SK-N-SH (cell line): ENCODE measurements at regions not wholly inside any gene's neighbourhood (a gene's known extent, or its start where the extent isn't known, plus 50 kb on each side); places are given as distances from the start of the nearest gene placed in this dataset.
A peak's percentile ranks its signal among the peaks of the same experiment; 100 is the strongest.
"Not testable (repeated sequence)": the region's sequence is repeated elsewhere in the genome, so short reads cannot be mapped to it uniquely, and the experiment has no call there.

Experiments
- CTCF ChIA-PET: fragments of 300-600, 350-600 bp; formaldehyde crosslinking; extraction: SDS; loops from one replicate; lab custom pipeline; 2021; lab: Yijun Ruan, JAX
- POLR2A ChIA-PET: fragments of 350-600 bp; sonication (Branson Sonifier 250); formaldehyde crosslinking; extraction: SDS; loops from one replicate; lab custom pipeline; 2020; ENCODE audit warnings: antibody characterized with exemption, inconsistent platforms; lab: Yijun Ruan, JAX
- DNase-seq: peaks from one replicate; pipeline ENCODE4 v3.0.0; 2012
- H2AFZ ChIP-seq: fragments of 200-600 bp; sonication (generic); 2 replicates; pipeline ENCODE4 v1.8.1; 2016; ENCODE audit warnings: antibody characterized with exemption, mild to moderate bottlenecking, low read depth
- H3F3A ChIP-seq: fragments of 200-600 bp; sonication (generic); replicated peaks from 2 replicates; pipeline ENCODE3; 2016; ENCODE audit warnings: antibody characterized with exemption, mild to moderate bottlenecking; ENCODE audit not compliant: insufficient read depth
- H3K27ac ChIP-seq, 2 experiments: fragments of 200-500 bp in 1 of 2; fragments of 200-600 bp in 1 of 2; sonication (Bioruptor generic) in 1 of 2; sonication (generic), shearing (Covaris generic) in 1 of 2; 2 replicates each; pipeline versions ENCODE4 v1.5.1 to v1.6.1; 2014 to 2016; ENCODE audit warnings: low read depth in 2 of 2, inconsistent platforms in 1 of 2, low read length in 1 of 2, mild to moderate bottlenecking in 1 of 2, mixed read lengths in 1 of 2
- H3K27me3 ChIP-seq: fragments of 200-600 bp; sonication (generic), shearing (Covaris generic); 2 replicates; pipeline ENCODE4 v1.6.1; 2016; ENCODE audit warnings: mixed run types; ENCODE audit not compliant: insufficient read depth
- H3K36me3 ChIP-seq, 2 experiments: fragments of 200-500 bp in 1 of 2; fragments of 200-600 bp in 1 of 2; sonication (Bioruptor generic) in 1 of 2; sonication (generic) in 1 of 2; replicated peaks in 1 of 2; 2 replicates each; pipeline versions ENCODE3 to v1.5.1; 2014 to 2016; ENCODE audit warnings: low read length in 1 of 2, mild to moderate bottlenecking in 1 of 2; ENCODE audit not compliant: insufficient read depth in 2 of 2, control insufficient read depth in 1 of 2
- H3K4me1 ChIP-seq, 2 experiments: fragments of 200-500 bp in 1 of 2; fragments of 200-600 bp in 1 of 2; sonication (Bioruptor generic) in 1 of 2; sonication (generic), shearing (Covaris generic) in 1 of 2; 2 replicates each; pipeline versions ENCODE4 v1.5.1 to v1.6.1; 2014 to 2016; ENCODE audit warnings: low read depth in 1 of 2, low read length in 1 of 2, mixed run types in 1 of 2; ENCODE audit not compliant: insufficient read depth in 2 of 2, control insufficient read depth in 1 of 2
- H3K4me2 ChIP-seq: fragments of 200-600 bp; sonication (generic), shearing (Covaris generic); 2 replicates; pipeline ENCODE4 v1.6.1; 2017; ENCODE audit warnings: mixed run types
- H3K4me3 ChIP-seq, 2 experiments: fragments of 200-500 bp in 1 of 2; fragments of 200-600 bp in 1 of 2; sonication (Bioruptor generic) in 1 of 2; sonication (generic), shearing (Covaris generic) in 1 of 2; 2 replicates each; pipeline versions ENCODE4 v1.5.1 to v1.8.1; 2014 to 2016; ENCODE audit warnings: low read depth in 2 of 2, inconsistent platforms in 1 of 2, low read length in 1 of 2, mild to moderate bottlenecking in 1 of 2, mixed read lengths in 1 of 2, moderate library complexity in 1 of 2
- H3K79me2 ChIP-seq: fragments of 200-600 bp; sonication (generic); 2 replicates; pipeline ENCODE4 v1.8.1; 2017; ENCODE audit warnings: mild to moderate bottlenecking; ENCODE audit not compliant: insufficient read depth
- H3K9ac ChIP-seq: fragments of 200-600 bp; sonication (generic); 2 replicates; pipeline ENCODE4 v1.6.1; 2017; ENCODE audit warnings: mixed run types
- H3K9me2 ChIP-seq: fragments of 200-600 bp; sonication (generic); 2 replicates; pipeline ENCODE4 v1.6.1; 2017; ENCODE audit warnings: mixed run types
- H3K9me3 ChIP-seq: fragments of 200-600 bp; sonication (generic); 2 replicates; pipeline ENCODE4 v1.6.1; 2017; ENCODE audit warnings: mixed run types, mild to moderate bottlenecking, moderate library complexity
- H4K20me1 ChIP-seq: fragments of 200-600 bp; sonication (generic); 2 replicates; pipeline ENCODE4 v1.6.1; 2017; ENCODE audit warnings: mild to moderate bottlenecking, mixed run types; ENCODE audit not compliant: insufficient read depth
- CHD2 ChIP-seq: fragments of 150-350 bp; IDR thresholded peaks from 2 replicates; pipeline ENCODE4 v1.6.1; 2018; ENCODE audit warnings: low read length; ENCODE audit not compliant: partially characterized antibody
- EP300 ChIP-seq, 2 experiments: IDR thresholded peaks; 2 replicates each; pipeline versions ENCODE4 v1.4.0 to v1.6.1; 2012; ENCODE audit warnings: borderline replicate concordance in 1 of 2, low read depth in 1 of 2, low read length in 1 of 2
- GABPA ChIP-seq: IDR thresholded peaks from 2 replicates; pipeline ENCODE4 v1.4.0; 2012; ENCODE audit warnings: low read depth, mild to moderate bottlenecking
- JUND ChIP-seq: IDR thresholded peaks from 2 replicates; pipeline ENCODE4 v1.4.0; 2012
- MAX ChIP-seq: IDR thresholded peaks from 2 replicates; pipeline ENCODE4 v1.4.0; 2012; ENCODE audit warnings: low read depth
- PBX3 ChIP-seq: IDR thresholded peaks from 2 replicates; pipeline ENCODE4; 2012
- RAD21 ChIP-seq: IDR thresholded peaks from 2 replicates; pipeline ENCODE4 v1.6.1; 2012; ENCODE audit warnings: mild to moderate bottlenecking, low read length
- RCOR1 ChIP-seq: fragments of 150-350 bp; IDR thresholded peaks from 2 replicates; pipeline ENCODE4 v1.6.1; 2017; ENCODE audit warnings: antibody characterized with exemption, low read length
- SMC3 ChIP-seq: IDR thresholded peaks from 2 replicates; pipeline ENCODE4 v1.6.1; 2012; ENCODE audit warnings: low read depth, low read length, improper control_type of control experiment
- TEAD4 ChIP-seq: IDR thresholded peaks from 2 replicates; pipeline ENCODE4 v1.4.0; 2012; ENCODE audit warnings: mild to moderate bottlenecking, borderline replicate concordance; ENCODE audit not compliant: insufficient read depth
- WGBS: methylation state at CpG from one replicate; pipeline ENCODE4 v1.1.6; 2017; ENCODE audit warnings: low lambda C conversion rate; 5-methylcytosine and 5-hydroxymethylcytosine counted together

GRCh38 chr2:121849236-121849635 is 93.8 kb downstream of the TSN start (continued):
- no peak for TF ChIP-seq PBX3

- H3K27ac ChIP-seq, H3F3A ChIP-seq, H3K9me3 ChIP-seq, POLR2A ChIA-PET, H3K36me3 ChIP-seq, DNase-seq, H3K27me3 ChIP-seq, H3K9me2 ChIP-seq, H4K20me1 ChIP-seq, H3K4me3 ChIP-seq, H2AFZ ChIP-seq, H3K4me2 ChIP-seq, H3K9ac ChIP-seq, H3K79me2 ChIP-seq, H3K4me1 ChIP-seq: not testable (repeated sequence)
- WGBS = 27% methylated on average over 1 of the region's 1 CpG
- CTCF ChIA-PET = interaction anchor here (1.0 to 1.4 kb wide), 2 partner anchors 42 to 597 kb away, joined by 3 to 6 read pairs; no protein-coding TSS in a partner anchor
These were observed 97.7 kb downstream of the TSN start for GRCh38 chr2:121853149-121853548.

GRCh38 chr2:121855510-121855909 is 100.1 kb downstream of the TSN start:
- H3K27me3 ChIP-seq = no peaks in the 10 kb centered on the region
- no peak overlapping the region for H3K4me3 ChIP-seq
- ChIA-PET CTCF (interaction anchor here (0.7 to 1.0 kb wide), 3 partner anchors 12 to 110 kb away, joined by 3 read pairs; no protein-coding TSS in a partner anchor), POLR2A (no interaction called here)
- H3F3A ChIP-seq = no peaks in the 10 kb centered on the region
- TF ChIP-seq GABPA (no peak), CHD2 (peak; percentile 41), JUND (no peak), RAD21 (peak; percentile 15; the same call in 1 of the 2 replicates), TEAD4 (no peak), RCOR1 (peak; percentile 62; the same call in 1 of the 2 replicates), EP300 (IDR thresholded peaks at IDR 0.05; ENCODE audit: borderline replicate concordance in 1 of 2, low read depth in 1 of 2, low read length in 1 of 2) (peak in 1 of 2 experiments; percentile 39; a peak in 1 of 4 replicates), MAX (no peak)
- no peak overlapping the region for H3K4me2 ChIP-seq
- H3K4me1 ChIP-seq = peaks cover 0 to 8% of the 10 kb centered on the region in 2 experiments; a peak in 2 of 4 replicates
- no peaks in the 10 kb centered on the region for H3K79me2 ChIP-seq
- H3K36me3 ChIP-seq = no peaks in the 10 kb centered on the region
- no peaks in the 10 kb centered on the region for H3K9me3 ChIP-seq
- 3% methylated on average over 4 of the region's 4 CpGs for WGBS
- H3K9ac ChIP-seq = no peak overlapping the region
- no peak overlapping the region for H2AFZ ChIP-seq
- no peaks in the 10 kb centered on the region for H4K20me1 ChIP-seq
- H3K9me2 ChIP-seq = no peaks in the 10 kb centered on the region
- H3K27ac ChIP-seq = no peak overlapping the region
- peak; percentile 40 for DNase-seq

- Histone ChIP-seq H3K4me1 (peaks cover 0 to 8% of the 10 kb centered on the region in 2 experiments; a peak in 2 of 4 replicates), H3K36me3 (no peaks in the 10 kb centered on the region), H3K9ac (no peak overlapping the region), H2AFZ (no peak overlapping the region), H4K20me1 (no peaks in the 10 kb centered on the region), H3K27ac (no peak overlapping the region), H3F3A (no peaks in the 10 kb centered on the region), H3K9me3 (no peaks in the 10 kb centered on the region), H3K4me3 (no peak overlapping the region), H3K27me3 (no peaks in the 10 kb centered on the region), H3K9me2 (no peaks in the 10 kb centered on the region), H3K4me2 (no peak overlapping the region), H3K79me2 (no peaks in the 10 kb centered on the region)
- DNase-seq = no peak
- TF ChIP-seq EP300 (IDR thresholded peaks at IDR 0.05; ENCODE audit: borderline replicate concordance in 1 of 2, low read depth in 1 of 2, low read length in 1 of 2) = peak in 1 of 2 experiments; percentile 19; a peak in 1 of 4 replicates
- TF ChIP-seq SMC3 = no peak
- 39% methylated on average over 3 of the region's 3 CpGs for WGBS
- ChIA-PET CTCF (interaction anchor here (1.0 kb wide), 1 partner anchor 45 kb away, joined by 3 read pairs; no protein-coding TSS in a partner anchor), POLR2A (no interaction called here)
These were observed 100.9 kb downstream of the TSN start for GRCh38 chr2:121856360-121856759.
